IMR-90 (cell line): ENCODE measurements at regions not wholly inside any gene's neighbourhood (a gene's known extent, or its start where the extent isn't known, plus 50 kb on each side); places are given as distances from the start of the nearest gene placed in this dataset.

ENCODE experiments used
- ATAC-seq: fragments of 200-7000 bp; cut with Tn5 transposase; 2 replicates; pipeline ENCODE4 v1.9.1; 2020; ENCODE audit warnings: low read depth, mild to moderate bottlenecking, moderate library complexity
- BruUV-seq: library from RNA; stranded (reverse); fragments of 400-500 nt; replicated peaks from 2 replicates; lab custom pipeline; 2021; lab: Mats Ljungman, UMichigan
- CTCF ChIA-PET: fragments of 300-600 bp; formaldehyde crosslinking; extraction: SDS; loops from one replicate; lab custom pipeline; 2021; ENCODE audit warnings: antibody characterized with exemption; lab: Yijun Ruan, JAX
- POLR2A ChIA-PET: fragments of 300-600 bp; sonication (Branson Sonifier 250); formaldehyde crosslinking; loops from one replicate; lab custom pipeline; 2022; ENCODE audit warnings: antibody characterized with exemption; ENCODE audit not compliant: unreplicated experiment; lab: Charles Lee
- DNase-seq: peaks from one replicate; pipeline ENCODE4 v3.0.0; 2013
- H2AFZ ChIP-seq: replicated peaks from 2 replicates; pipeline ENCODE3; 2013; ENCODE audit warnings: low read length, mild to moderate bottlenecking; ENCODE audit not compliant: poor library complexity
- H2AK5ac ChIP-seq: 2 replicates; pipeline ENCODE4 v1.6.1; 2013; ENCODE audit warnings: low read depth, low read length, inconsistent platforms
- H2AK9ac ChIP-seq: replicated peaks from 2 replicates; pipeline ENCODE3; 2013; ENCODE audit warnings: mild to moderate bottlenecking, low read depth, low read length, moderate library complexity; ENCODE audit not compliant: poor library complexity
- H2BK120ac ChIP-seq: 2 replicates; pipeline ENCODE4 v1.6.1; 2013; ENCODE audit warnings: low read depth, low read length, inconsistent platforms
- H2BK15ac ChIP-seq: 3 replicates; pipeline ENCODE4 v1.6.1; 2013; ENCODE audit warnings: low read depth, low read length, inconsistent platforms
- H2BK20ac ChIP-seq: 2 replicates; pipeline ENCODE4 v1.6.1; 2013; ENCODE audit warnings: low read depth, mild to moderate bottlenecking, inconsistent platforms, low read length, moderate library complexity
- H2BK5ac ChIP-seq: 2 replicates; pipeline ENCODE4 v1.6.1; 2013; ENCODE audit warnings: mild to moderate bottlenecking, low read depth, low read length, inconsistent platforms; ENCODE audit not compliant: poor library complexity, severe bottlenecking
- H3K14ac ChIP-seq: replicated peaks from 2 replicates; pipeline ENCODE4 v1.6.1; 2013; ENCODE audit warnings: low read depth, low read length, inconsistent platforms
- H3K18ac ChIP-seq: 2 replicates; pipeline ENCODE4 v1.6.1; 2013; ENCODE audit warnings: low read depth, low read length, control low read depth
- H3K23ac ChIP-seq: 2 replicates; pipeline ENCODE4 v1.6.1; 2013; ENCODE audit warnings: low read depth, low read length, inconsistent platforms
- H3K27ac ChIP-seq: 2 replicates; pipeline ENCODE4 v1.5.1; 2013; ENCODE audit warnings: mild to moderate bottlenecking, control low read depth, low read length; ENCODE audit not compliant: insufficient read depth
- H3K27me3 ChIP-seq: 2 replicates; pipeline ENCODE4 v1.6.1; 2013; ENCODE audit warnings: low read length; ENCODE audit not compliant: control insufficient read depth, insufficient read depth
- H3K36me3 ChIP-seq: 2 replicates; pipeline ENCODE4 v1.6.1; 2013; ENCODE audit warnings: low read length, mixed read lengths; ENCODE audit not compliant: control insufficient read depth, insufficient read depth
- H3K4ac ChIP-seq: 2 replicates; pipeline ENCODE4 v1.6.1; 2013; ENCODE audit warnings: low read depth, low read length, inconsistent platforms
- H3K4me1 ChIP-seq: 2 replicates; pipeline ENCODE4 v1.6.1; 2013; ENCODE audit warnings: low read length, mixed read lengths; ENCODE audit not compliant: control insufficient read depth, insufficient read depth
- H3K4me2 ChIP-seq: 2 replicates; pipeline ENCODE4 v1.6.1; 2013; ENCODE audit warnings: low read depth, mild to moderate bottlenecking, control low read depth, low read length, moderate library complexity
- H3K4me3 ChIP-seq: 2 replicates; pipeline ENCODE4 v1.5.1; 2013; ENCODE audit warnings: low read depth, mild to moderate bottlenecking, control low read depth, low read length, moderate library complexity; ENCODE audit not compliant: insufficient read depth
- H3K56ac ChIP-seq: 2 replicates; pipeline ENCODE4 v1.6.1; 2013; ENCODE audit warnings: low read length, inconsistent platforms; ENCODE audit not compliant: insufficient read depth; ENCODE audit errors: extremely low read depth
- H3K79me1 ChIP-seq, 2 experiments: 2 replicates each; pipeline ENCODE4 v1.6.1; 2013; ENCODE audit warnings: low read length in 2 of 2, inconsistent platforms in 1 of 2, low read depth in 1 of 2
- H3K9ac ChIP-seq: 2 replicates; pipeline ENCODE4 v1.6.1; 2013; ENCODE audit warnings: low read depth, low read length, control low read depth
- H3K9me1 ChIP-seq: 2 replicates; pipeline ENCODE4 v1.6.1; 2013; ENCODE audit warnings: low read length, inconsistent platforms; ENCODE audit not compliant: insufficient read depth
- H3K9me3 ChIP-seq: 2 replicates; pipeline ENCODE4 v1.6.1; 2013; ENCODE audit warnings: low read length; ENCODE audit not compliant: control insufficient read depth, insufficient read depth
- H4K20me1 ChIP-seq: 2 replicates; pipeline ENCODE4 v1.6.1; 2013; ENCODE audit warnings: low read length, inconsistent platforms; ENCODE audit not compliant: insufficient read depth
- H4K5ac ChIP-seq: 2 replicates; pipeline ENCODE4 v1.6.1; 2013; ENCODE audit warnings: mild to moderate bottlenecking, low read depth, low read length, control low read depth
- H4K8ac ChIP-seq, 2 experiments: 2 replicates each; pipeline ENCODE4 v1.6.1; 2013; ENCODE audit warnings: low read depth in 2 of 2, low read length in 2 of 2, control low read depth in 1 of 2, inconsistent platforms in 1 of 2
- H4K91ac ChIP-seq: 2 replicates; pipeline ENCODE4 v1.6.1; 2013; ENCODE audit warnings: low read depth, low read length, inconsistent platforms; ENCODE audit not compliant: insufficient read depth
- CTCF ChIP-seq: conservative IDR thresholded peaks from 2 replicates; pipeline ENCODE4 v1.5.1; 2012; ENCODE audit warnings: mild to moderate bottlenecking, low read depth, low read length, improper control_type of control experiment
- FOS ChIP-seq: fragments of 150-350 bp; IDR thresholded peaks from 2 replicates; pipeline ENCODE4 v1.6.1; 2016; ENCODE audit warnings: low read depth, low read length
- MAFK ChIP-seq: IDR thresholded peaks from 2 replicates; pipeline ENCODE4 v1.6.1; 2012; ENCODE audit warnings: low read depth, low read length, improper control_type of control experiment
- RCOR1 ChIP-seq: IDR thresholded peaks from 2 replicates; pipeline ENCODE4 v1.6.1; 2012; ENCODE audit warnings: mild to moderate bottlenecking, low read length, improper control_type of control experiment; ENCODE audit not compliant: insufficient replicate concordance
- WGBS, 2 experiments: methylation state at CpG; one replicate each; pipeline versions ENCODE4 v1.1.5 to v1.1.7; 2013; ENCODE audit warnings: missing lambda C conversion rate in 2 of 2; ENCODE audit not compliant: insufficient read length in 1 of 2; ENCODE audit errors: extremely low coverage in 2 of 2; 5-methylcytosine and 5-hydroxymethylcytosine counted together
- dilution Hi-C: fragments of 300-500 bp; cut with HindIII; formaldehyde crosslinking; loops from one replicate; pipeline ENCODE4 v1.14.3; 2018; ENCODE audit warnings: low sequenced_read_pairs; ENCODE audit not compliant: unreplicated experiment
- in situ Hi-C: fragments of 300-500 bp; cut with MboI; formaldehyde crosslinking; loops from 3 replicates; pipeline ENCODE4 v1.14.3; 2019; ENCODE audit warnings: low sequenced_read_pairs, inconsistent platforms, mixed read lengths
- intact Hi-C: fragments of 100-400 bp; cut with micrococcal nuclease; formaldehyde crosslinking; loops from 2 replicates; pipeline ENCODE4 v1.10.0; 2022

- no peak for TF ChIP-seq MAFK
- no peak for TF ChIP-seq RCOR1
- TF ChIP-seq FOS: 0 out of 2 replicates have a peak, but pooled peaks have one; percentile 7
- TF ChIP-seq CTCF: no peak
- Histone ChIP-seq H2AFZ (no peak overlapping the region), H2BK120ac (no peak overlapping the region), H3K9ac (no peak overlapping the region), H4K5ac (no peak overlapping the region), H3K18ac (no peak overlapping the region), H3K23ac (no peak overlapping the region), H2BK20ac (no peak overlapping the region), H3K79me1 (no peaks in the 10 kb centered on the region), H2BK5ac (no peak overlapping the region), H3K14ac (no peak overlapping the region), H3K4me3 (no peak overlapping the region), H3K4me2 (peak overlapping the region; percentile 55; the same call in 1 of the 2 replicates), H2BK15ac (no peak overlapping the region), H3K27me3 (no peaks in the 10 kb centered on the region), H3K9me3 (0 out of 2 replicates have a peak, but pooled peaks cover 7% of the 10 kb centered on the region), H4K91ac (no peak overlapping the region), H3K9me1 (no peaks in the 10 kb centered on the region), H3K4ac (no peak overlapping the region), H3K56ac (no peak overlapping the region), H3K4me1 (no peaks in the 10 kb centered on the region), H4K8ac (no peak overlapping the region), H2AK9ac (no peak overlapping the region), H4K20me1 (no peaks in the 10 kb centered on the region), H3K27ac (no peak overlapping the region), H2AK5ac (no peak overlapping the region), H3K36me3 (no peaks in the 10 kb centered on the region)
- intact Hi-C loops: no loop called here
- no TSS peak for BruUV-seq
- DNase-seq (peak; percentile 72), ATAC-seq (peak; percentile 86)
- WGBS, 2 experiments: no CpG with 5 or more reads among the region's 1 CpG
- in situ Hi-C loops: no loop called here
- dilution Hi-C loops: no loop called here
- POLR2A ChIA-PET: no interaction called here
- CTCF ChIA-PET: interaction anchor here (0.6 to 1.1 kb wide), 2 partner anchors 11 to 107 kb away, joined by 3 to 4 read pairs; no protein-coding TSS in a partner anchor
Measured at GRCh38 chr6:77015350-77015749, 447.9 kb downstream of the HTR1B start.
